Activated T-cell treated with anti-CD3 and anti-CD28 coated beads, Interleukin-2, amount 50 U/mL, for 72 hours (primary cell): ENCODE measurements at regions not wholly inside any gene's neighbourhood (a gene's known extent, or its start where the extent isn't known, plus 50 kb on each side); places are given as distances from the start of the nearest gene placed in this dataset.
A peak's percentile ranks its signal among the peaks of the same experiment; 100 is the strongest.

Experiments
- ATAC-seq, 2 donors: fragments of 150-1000 bp; cut with Tn5 transposase; replicated peaks in 1 of 2; 2 replicates each; pipeline ENCODE4 v1.10.0; 2021; ENCODE audit warnings: moderate library complexity in 2 of 2, mild to moderate bottlenecking in 1 of 2
- DNase-seq, 2 donors: peaks; one replicate each; pipeline ENCODE4 v3.0.0; 2021 to 2022; ENCODE audit warnings: mixed read lengths in 1 of 2
- H3K27ac Mint-ChIP-seq: one replicate; pipeline ENCODE4 v1.8.0; 2022; ENCODE audit warnings: mild to moderate bottlenecking, moderate library complexity, mixed read lengths
- H3K27me3 Mint-ChIP-seq: one replicate; pipeline ENCODE4 v1.8.0; 2022; ENCODE audit warnings: low read depth, mixed read lengths
- H3K36me3 Mint-ChIP-seq, 2 donors: one replicate each; pipeline ENCODE4 v1.8.0; 2022; ENCODE audit warnings: mixed read lengths in 2 of 2, mild to moderate bottlenecking in 1 of 2; ENCODE audit not compliant: insufficient read depth in 2 of 2
- H3K4me1 Mint-ChIP-seq: one replicate; pipeline ENCODE4 v1.8.0; 2022; ENCODE audit warnings: low read depth, mixed read lengths
- H3K4me3 Mint-ChIP-seq, 2 donors: one replicate each; pipeline ENCODE4 v1.8.0; 2022; ENCODE audit warnings: mild to moderate bottlenecking in 2 of 2, mixed read lengths in 2 of 2, moderate library complexity in 2 of 2
- H3K9me3 Mint-ChIP-seq, 2 donors: one replicate each; pipeline ENCODE4 v1.8.0; 2022; ENCODE audit warnings: mixed read lengths in 2 of 2

DNA sequence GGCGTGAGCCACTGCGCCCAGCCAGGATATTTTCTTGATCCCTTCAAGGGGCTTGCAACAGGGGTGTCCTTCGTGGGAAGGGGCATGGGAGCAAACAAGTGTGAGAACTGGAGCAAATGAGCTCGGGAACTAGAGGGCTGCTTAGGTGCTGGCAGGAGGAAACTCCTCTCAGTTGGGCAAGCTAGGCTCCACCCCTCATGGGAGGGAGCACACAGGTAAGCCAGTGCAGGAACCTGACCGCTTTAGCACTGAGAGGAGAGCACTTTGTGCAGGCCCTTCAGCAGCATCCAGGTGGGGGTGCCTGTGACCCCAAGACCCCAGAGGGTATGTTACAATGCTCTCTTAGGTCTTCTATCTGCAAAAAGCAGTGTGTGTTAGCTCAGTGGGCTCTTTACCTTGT lies 755.4 kb upstream of the MDGA2 start:
- Mint-ChIP-seq H3K9me3 (peaks cover 0 to 6% of the 10 kb centered on the region in 2 donors), H3K36me3 (no peaks in the 10 kb centered on the region), H3K4me3 (no peak overlapping the region), H3K4me1 (no peaks in the 10 kb centered on the region), H3K27me3 (no peaks in the 10 kb centered on the region), H3K27ac (no peak overlapping the region)
- ATAC-seq = no peak
- DNase-seq = no peak

DNA sequence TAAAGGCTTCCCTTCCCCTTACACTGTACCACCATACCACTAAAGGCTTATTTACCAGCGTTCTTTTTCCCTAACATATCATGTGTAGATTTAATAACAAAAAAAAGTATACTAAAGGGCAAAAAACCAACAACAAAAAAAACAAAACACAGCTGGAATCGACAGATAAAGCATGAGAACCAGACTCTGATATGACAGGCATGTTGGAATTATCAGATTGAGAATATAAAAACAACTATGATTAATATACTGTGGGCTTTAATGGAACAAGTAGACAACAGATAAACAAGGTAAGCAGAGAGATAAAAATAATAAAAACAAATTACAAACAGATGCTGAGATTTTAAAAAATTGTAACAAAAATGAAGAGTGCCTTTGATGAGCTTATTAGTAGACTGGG lies 754.1 kb upstream of the MDGA2 start:
- H3K9me3 Mint-ChIP-seq = peaks cover 1 to 2% of the 10 kb centered on the region in 2 donors
- no peak for ATAC-seq
- H3K4me3 Mint-ChIP-seq = no peak overlapping the region
- DNase-seq = no peak
- no peak overlapping the region for H3K27ac Mint-ChIP-seq
- no peaks in the 10 kb centered on the region for H3K4me1 Mint-ChIP-seq
- no peaks in the 10 kb centered on the region for H3K36me3 Mint-ChIP-seq
- H3K27me3 Mint-ChIP-seq = no peaks in the 10 kb centered on the region

DNA sequence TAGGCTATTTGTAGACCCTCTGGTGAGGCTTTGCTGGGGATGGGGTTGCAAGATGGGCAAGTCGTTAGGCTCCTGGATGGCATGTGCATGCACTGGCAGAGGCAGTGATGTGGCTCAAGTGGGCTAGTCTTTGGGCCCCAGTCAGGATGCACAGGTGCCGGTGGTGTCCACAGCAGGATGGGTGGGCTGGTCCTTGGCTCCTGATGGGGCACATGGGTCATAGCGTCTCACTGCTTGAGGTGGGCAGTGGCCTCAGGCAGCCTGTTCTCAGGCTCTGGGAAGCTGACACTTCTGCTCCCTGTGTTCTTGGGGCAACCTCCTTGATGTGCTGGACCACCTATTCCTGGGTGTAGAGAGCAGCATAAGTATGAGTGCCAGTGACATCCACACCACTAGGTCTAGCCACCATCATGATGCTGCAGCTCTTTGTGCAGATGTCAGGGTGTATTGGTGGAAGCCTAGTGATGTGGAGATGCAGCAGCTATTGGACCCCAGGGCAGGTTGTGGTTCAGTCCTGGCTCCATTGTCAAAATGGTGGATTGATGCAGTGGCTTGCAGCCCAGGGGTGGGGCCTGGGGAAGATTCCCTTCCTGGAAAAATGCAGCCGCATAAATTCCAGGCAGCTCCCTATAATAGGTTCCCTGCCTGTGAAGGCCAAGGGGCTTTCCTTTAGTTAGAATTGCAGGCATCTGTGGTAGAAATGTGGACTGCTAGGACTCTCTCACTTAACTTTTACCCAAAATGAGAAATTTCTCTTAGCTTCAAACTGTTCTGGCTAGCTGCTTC lies 742.5 kb upstream of the MDGA2 start:
- Mint-ChIP-seq H3K9me3 (peaks cover 5 to 7% of the 10 kb centered on the region in 2 donors), H3K27me3 (no peaks in the 10 kb centered on the region), H3K4me3 (no peak overlapping the region), H3K36me3 (peaks cover 0 to 4% of the 10 kb centered on the region in 2 donors), H3K27ac (no peak overlapping the region), H3K4me1 (no peaks in the 10 kb centered on the region)
- no peak for DNase-seq
- no peak for ATAC-seq

DNA sequence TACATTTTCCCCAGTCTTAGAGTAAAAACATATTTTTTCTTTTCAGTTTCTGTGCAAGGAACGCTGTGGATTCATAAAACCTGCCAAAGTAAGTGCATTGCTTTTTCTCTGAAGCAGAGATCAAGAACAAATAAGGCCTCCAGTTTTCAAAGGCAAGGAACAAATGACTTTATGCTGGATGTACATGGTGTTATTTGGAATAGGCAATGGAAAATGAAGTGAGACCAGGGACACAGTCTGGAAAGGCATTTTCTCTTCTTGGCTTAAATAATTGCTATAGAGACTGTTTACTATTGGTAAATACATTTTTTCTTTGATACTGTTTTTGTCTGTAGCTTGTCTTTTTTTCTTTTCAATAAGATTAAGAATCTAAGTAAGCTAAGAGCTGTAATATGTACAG lies 725.9 kb upstream of the MDGA2 start:
- H3K9me3 Mint-ChIP-seq = peaks cover 4 to 7% of the 10 kb centered on the region in 2 donors
- no peaks in the 10 kb centered on the region for H3K36me3 Mint-ChIP-seq
- ATAC-seq = no peak

DNA sequence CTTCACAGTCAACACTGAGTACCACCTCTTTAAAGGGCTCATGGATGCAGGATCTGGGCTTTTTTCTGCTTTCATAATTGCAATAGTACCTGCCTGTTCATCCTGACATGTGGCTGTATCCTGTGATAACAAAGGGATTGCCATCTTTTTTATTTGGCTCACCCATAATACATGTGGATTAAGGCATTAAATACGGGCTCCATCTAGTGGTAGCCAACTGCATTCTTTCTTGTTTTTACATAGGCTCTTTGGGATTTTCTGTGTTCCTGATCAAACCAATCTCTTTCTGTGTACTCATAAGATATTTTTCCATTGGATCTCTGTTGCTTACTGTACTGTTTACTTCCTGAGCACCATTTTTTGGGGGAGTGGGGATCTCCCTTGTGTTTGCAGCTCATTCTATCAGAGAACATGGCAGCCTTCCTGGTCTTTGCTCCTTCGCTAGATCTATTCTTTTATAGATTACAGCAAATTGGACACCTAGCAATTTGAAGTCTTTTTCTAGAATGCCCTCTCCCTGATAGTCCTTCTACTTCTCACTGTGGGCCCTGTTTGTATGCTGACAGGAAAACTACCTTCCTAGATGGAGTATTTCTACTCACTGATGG lies 723.4 kb upstream of the MDGA2 start:
- DNase-seq = peak in 1 of 2 donors; percentile 2
- ATAC-seq = no peak
- Mint-ChIP-seq H3K9me3 (no peaks in the 10 kb centered on the region), H3K4me3 (no peak overlapping the region), H3K27ac (no peak overlapping the region), H3K36me3 (no peaks in the 10 kb centered on the region), H3K4me1 (no peaks in the 10 kb centered on the region), H3K27me3 (no peaks in the 10 kb centered on the region)

More for the DNA sequence above, 725.9 kb upstream of the MDGA2 start:
- no peak overlapping the region for H3K27ac Mint-ChIP-seq
- no peak overlapping the region for H3K4me3 Mint-ChIP-seq
- H3K4me1 Mint-ChIP-seq = no peaks in the 10 kb centered on the region
- DNase-seq = no peak
- H3K27me3 Mint-ChIP-seq = no peaks in the 10 kb centered on the region

DNA sequence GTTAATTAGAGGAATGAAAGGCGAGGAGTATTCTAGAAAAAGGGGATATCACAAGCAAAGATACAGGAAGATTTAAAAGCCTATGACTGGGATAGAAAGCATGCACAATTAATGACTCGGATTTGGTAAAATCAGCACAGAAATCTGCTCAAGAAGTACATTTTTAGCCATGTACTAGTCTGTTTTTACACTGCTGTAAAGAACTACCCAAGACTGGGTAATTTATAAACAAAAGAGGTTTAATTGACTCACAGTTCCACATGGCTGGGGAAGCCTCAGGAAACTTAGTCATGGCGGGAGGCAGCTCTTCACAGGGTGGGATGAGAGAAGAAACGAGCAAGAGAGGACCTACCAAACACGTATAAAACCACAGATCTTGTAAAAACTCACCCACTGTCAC lies 716.3 kb upstream of the MDGA2 start:
- Mint-ChIP-seq H3K9me3 (peaks cover 1 to 4% of the 10 kb centered on the region in 2 donors), H3K27ac (no peak overlapping the region), H3K27me3 (no peaks in the 10 kb centered on the region), H3K4me3 (no peak overlapping the region), H3K4me1 (no peaks in the 10 kb centered on the region), H3K36me3 (no peaks in the 10 kb centered on the region)
- ATAC-seq = no peak
- DNase-seq = no peak

DNA sequence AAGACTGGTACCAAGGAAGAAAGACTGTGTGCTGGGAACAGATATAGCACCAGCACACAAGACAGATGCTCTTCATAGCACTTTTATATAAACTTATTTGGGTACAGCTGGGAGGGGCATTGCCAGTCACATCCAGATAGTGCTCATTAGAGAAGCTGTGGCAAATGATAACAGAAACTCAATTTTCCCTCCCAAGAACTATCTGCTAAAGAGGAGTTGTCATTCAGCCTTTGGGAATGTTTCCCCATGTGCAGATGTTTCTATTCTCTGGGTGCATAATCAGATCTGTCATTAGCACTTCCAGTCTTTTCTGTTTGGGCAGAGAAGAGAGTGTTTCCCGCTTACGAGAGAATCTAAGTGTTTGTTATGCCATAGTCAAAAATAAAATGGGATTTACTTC lies 714.9 kb upstream of the MDGA2 start:
- Mint-ChIP-seq H3K36me3 (no peaks in the 10 kb centered on the region), H3K27ac (no peak overlapping the region), H3K4me3 (no peak overlapping the region), H3K27me3 (no peaks in the 10 kb centered on the region), H3K4me1 (no peaks in the 10 kb centered on the region), H3K9me3 (peaks cover 1 to 4% of the 10 kb centered on the region in 2 donors)
- no peak for ATAC-seq
- DNase-seq = no peak

DNA sequence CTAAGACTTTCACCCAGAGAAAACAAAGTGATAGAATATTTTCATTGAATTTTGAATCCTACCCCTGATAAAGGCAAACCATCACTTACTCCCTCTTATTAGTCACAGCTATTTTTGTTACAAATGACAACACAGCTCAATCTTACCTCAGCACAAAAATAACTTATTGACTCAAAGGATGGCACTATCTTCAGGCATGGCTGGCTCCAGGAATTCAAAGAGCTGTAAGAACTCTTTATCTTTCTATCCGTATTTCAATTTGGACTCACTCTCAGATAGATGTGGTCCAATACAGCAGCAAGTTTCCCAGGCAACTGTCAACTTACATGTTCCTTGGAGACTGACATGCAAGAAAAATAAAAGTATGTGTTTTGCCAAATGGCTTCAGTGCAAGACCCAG lies 709.4 kb upstream of the MDGA2 start:
- no peak overlapping the region for H3K4me3 Mint-ChIP-seq
- ATAC-seq (no peak), DNase-seq (no peak)
- no peaks in the 10 kb centered on the region for H3K27me3 Mint-ChIP-seq
- no peaks in the 10 kb centered on the region for H3K36me3 Mint-ChIP-seq
- no peaks in the 10 kb centered on the region for H3K4me1 Mint-ChIP-seq
- no peak overlapping the region for H3K27ac Mint-ChIP-seq
- H3K9me3 Mint-ChIP-seq = peaks cover 1 to 4% of the 10 kb centered on the region in 2 donors

DNA sequence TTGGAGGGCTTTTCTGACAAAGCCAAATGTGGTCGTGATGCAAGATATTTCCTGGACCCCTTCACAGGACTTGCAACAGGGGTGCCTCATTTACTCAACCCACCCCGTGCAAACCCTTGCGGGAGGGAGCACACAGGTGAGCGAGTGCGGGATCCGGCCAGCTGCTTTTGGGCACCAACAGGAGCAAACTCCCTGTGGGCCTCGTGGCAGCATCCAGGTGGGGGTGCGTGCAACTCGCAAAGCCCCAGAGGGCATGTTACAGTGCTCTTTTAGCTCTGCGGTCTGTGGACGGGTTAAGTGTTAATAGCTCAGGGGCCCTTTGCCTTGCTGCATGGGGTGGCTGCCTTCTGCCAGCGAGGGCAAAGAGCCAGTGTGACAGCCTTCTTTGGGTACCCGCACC lies 707.6 kb upstream of the MDGA2 start:
- ATAC-seq = no peak
- H3K4me3 Mint-ChIP-seq = no peak overlapping the region

DNA sequence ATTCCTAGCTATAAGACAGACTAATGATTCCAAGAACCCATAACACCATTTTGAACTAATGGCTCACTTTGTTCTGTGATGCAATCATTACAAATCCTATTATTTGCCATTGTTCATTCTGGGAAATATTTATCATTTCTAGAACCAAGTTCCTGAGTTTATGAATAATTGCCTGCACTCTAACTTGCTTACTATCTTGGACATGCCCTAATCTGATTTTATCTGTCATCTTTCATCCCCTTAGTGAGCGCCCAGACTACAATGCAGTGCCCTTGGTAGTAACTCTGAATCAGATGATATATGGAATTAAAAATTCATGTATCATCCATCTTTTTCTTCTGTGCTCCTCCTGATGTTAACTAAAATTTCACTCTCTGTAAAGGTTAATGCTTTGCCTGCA lies 703.1 kb upstream of the MDGA2 start:
- Mint-ChIP-seq H3K4me1 (no peaks in the 10 kb centered on the region), H3K4me3 (no peak overlapping the region), H3K36me3 (no peaks in the 10 kb centered on the region), H3K9me3 (peaks cover 0 to 3% of the 10 kb centered on the region in 2 donors), H3K27me3 (no peaks in the 10 kb centered on the region), H3K27ac (no peak overlapping the region)
- DNase-seq (no peak), ATAC-seq (no peak)

More for the DNA sequence above, 707.6 kb upstream of the MDGA2 start:
- H3K4me1 Mint-ChIP-seq = no peaks in the 10 kb centered on the region
- H3K36me3 Mint-ChIP-seq = no peaks in the 10 kb centered on the region
- H3K27me3 Mint-ChIP-seq = no peaks in the 10 kb centered on the region
- DNase-seq = no peak
- H3K9me3 Mint-ChIP-seq = peaks cover 1 to 4% of the 10 kb centered on the region in 2 donors
- H3K27ac Mint-ChIP-seq = no peak overlapping the region

DNA sequence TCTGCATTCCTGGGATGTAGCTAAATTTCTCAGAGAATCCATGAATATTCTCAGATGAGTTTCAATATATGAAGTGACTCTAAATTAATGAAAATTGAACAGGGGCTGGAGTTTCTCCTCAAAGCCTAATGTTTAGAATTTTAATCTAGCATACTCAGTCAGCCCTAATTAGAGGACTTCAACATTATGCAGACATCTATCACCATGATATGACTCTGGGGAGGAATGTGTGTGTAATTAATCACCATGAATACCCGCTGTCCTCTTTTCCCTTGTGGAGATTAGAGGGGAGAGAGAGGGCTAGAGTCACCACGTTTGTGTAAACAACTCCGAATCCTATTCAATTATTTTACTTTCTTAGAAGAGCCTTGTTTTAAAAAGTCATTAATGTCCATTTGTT lies 698.6 kb upstream of the MDGA2 start:
- Mint-ChIP-seq H3K4me3 (no peak overlapping the region), H3K9me3 (peaks cover 0 to 5% of the 10 kb centered on the region in 2 donors), H3K36me3 (no peaks in the 10 kb centered on the region), H3K27me3 (no peaks in the 10 kb centered on the region), H3K4me1 (no peaks in the 10 kb centered on the region), H3K27ac (no peak overlapping the region)
- no peak for DNase-seq
- no peak for ATAC-seq

DNA sequence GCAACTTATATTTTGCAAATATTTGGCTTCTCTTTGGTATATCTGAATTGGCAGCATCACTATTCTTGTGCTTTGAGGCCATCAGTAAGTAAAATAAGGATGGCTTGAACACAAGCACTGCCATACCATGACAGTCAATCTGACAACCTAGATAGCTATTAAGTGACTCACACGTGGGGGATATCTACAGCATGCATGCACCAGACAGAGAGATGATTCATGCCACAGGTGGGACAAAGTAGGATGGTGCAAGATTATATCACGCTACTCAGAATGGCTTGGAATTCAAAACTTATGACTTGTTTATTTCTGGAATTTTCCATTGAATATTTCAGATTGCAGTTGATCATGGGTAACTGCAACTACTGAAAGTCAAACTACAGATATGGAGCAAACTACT lies 675.6 kb upstream of the MDGA2 start:
- no peaks in the 10 kb centered on the region for H3K27me3 Mint-ChIP-seq
- H3K9me3 Mint-ChIP-seq = peaks cover 0 to 2% of the 10 kb centered on the region in 2 donors
- no peak for ATAC-seq
- DNase-seq = no peak
- H3K4me3 Mint-ChIP-seq = no peak overlapping the region
- H3K4me1 Mint-ChIP-seq = no peaks in the 10 kb centered on the region
- no peaks in the 10 kb centered on the region for H3K36me3 Mint-ChIP-seq
- no peak overlapping the region for H3K27ac Mint-ChIP-seq

DNA sequence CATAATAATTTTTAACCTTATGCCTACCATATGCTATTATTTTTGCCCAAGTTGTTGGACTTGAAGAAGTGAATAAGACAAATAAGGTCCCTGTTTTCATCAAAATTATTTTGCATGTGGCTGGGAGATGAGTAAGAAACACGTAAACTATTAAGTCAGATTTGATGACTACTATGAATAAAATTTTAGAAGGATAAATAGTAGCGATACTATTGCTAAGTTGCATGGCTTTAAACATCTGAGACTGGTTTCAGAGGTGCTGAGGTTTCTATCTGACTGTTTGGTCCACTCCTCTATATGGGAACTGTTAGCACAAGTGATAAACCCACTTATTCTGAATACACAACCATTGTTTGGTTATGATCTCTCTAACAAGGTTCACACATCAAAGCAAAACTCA lies 674.3 kb upstream of the MDGA2 start:
- no peaks in the 10 kb centered on the region for H3K27me3 Mint-ChIP-seq
- no peak overlapping the region for H3K4me3 Mint-ChIP-seq
- H3K9me3 Mint-ChIP-seq = peaks cover 0 to 2% of the 10 kb centered on the region in 2 donors
- no peaks in the 10 kb centered on the region for H3K4me1 Mint-ChIP-seq
- no peak for ATAC-seq
- no peaks in the 10 kb centered on the region for H3K36me3 Mint-ChIP-seq
- no peak overlapping the region for H3K27ac Mint-ChIP-seq
- no peak for DNase-seq

DNA sequence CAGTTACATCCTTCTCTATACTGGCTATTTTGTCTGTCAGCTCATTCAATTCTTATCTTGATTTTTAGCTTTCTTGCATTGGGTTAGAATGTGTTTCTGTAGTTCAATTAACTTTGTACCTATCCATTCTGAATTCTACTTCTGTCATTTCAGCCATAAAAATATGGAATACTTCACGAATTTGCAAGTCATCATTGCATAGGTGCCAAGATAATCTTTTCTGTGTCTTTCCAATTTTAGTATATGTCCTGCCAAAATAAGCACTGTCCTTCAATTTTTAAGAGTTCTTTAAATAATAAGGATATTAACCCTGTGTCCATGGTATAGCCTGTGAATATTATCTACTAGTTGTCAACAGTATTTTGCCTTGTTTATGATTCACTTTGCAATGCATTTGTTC lies 665.7 kb upstream of the MDGA2 start:
- peaks cover 14 to 17% of the 10 kb centered on the region in 2 donors for H3K9me3 Mint-ChIP-seq
- no peak for DNase-seq
- no peak overlapping the region for H3K27ac Mint-ChIP-seq
- no peaks in the 10 kb centered on the region for H3K36me3 Mint-ChIP-seq
- H3K4me3 Mint-ChIP-seq = no peak overlapping the region
- no peaks in the 10 kb centered on the region for H3K27me3 Mint-ChIP-seq
- H3K4me1 Mint-ChIP-seq = no peaks in the 10 kb centered on the region
- ATAC-seq = no peak
